ENCODE measurements at regions not wholly inside any gene's neighbourhood (a gene's known extent, or its start where the extent isn't known, plus 50 kb on each side); places are given as distances from the start of the nearest gene placed in this dataset.
A peak's percentile ranks its signal among the peaks of the same experiment; 100 is the strongest.

DNA sequence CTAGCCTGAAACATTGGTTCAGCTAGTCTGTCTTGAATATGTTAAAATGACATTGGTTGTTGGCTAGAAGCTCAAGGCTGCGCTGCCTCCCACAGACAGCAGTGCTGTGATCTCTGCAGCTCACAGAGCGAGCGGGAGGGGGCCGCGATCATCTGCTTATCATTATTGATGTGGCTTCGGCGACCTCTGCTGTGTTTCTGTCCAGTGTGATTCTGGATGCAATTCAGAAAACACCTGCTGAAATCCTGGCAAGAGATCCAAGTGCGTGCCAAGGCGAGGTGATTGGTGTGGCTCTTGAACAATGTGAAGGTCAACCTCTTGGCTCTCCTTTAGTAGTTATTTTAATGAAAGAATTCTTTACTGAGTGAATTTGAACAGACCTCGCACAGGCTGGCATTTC is 142.3 kb upstream of the SASH1 start:
- Histone ChIP-seq H3K4me1 (ENCODE audit: insufficient read depth, low read length) (peaks cover 25% of the 10 kb centered on the region), H3K79me2 (ENCODE audit: insufficient read depth, low read length) (no peaks in the 10 kb centered on the region), H3K4me2 (ENCODE audit: insufficient read depth, low read length) (no peak overlapping the region), H3K9ac (ENCODE audit: low read depth, low read length) (no peak overlapping the region), H3K9me3 (ENCODE audit: insufficient read depth, low read length, severe bottlenecking) (no peaks in the 10 kb centered on the region), H3K4me3 (ENCODE audit: low read depth in 1 of 2, low read length in 2 of 2) (no peak overlapping the region), H3K27ac (ENCODE audit: low read length) (no peak overlapping the region), H3K36me3 (ENCODE audit: insufficient read depth, low read length) (no peaks in the 10 kb centered on the region), H4K20me1 (ENCODE audit: insufficient read depth, low read length) (peaks cover 30% of the 10 kb centered on the region), H3K27me3 (ENCODE audit: insufficient read depth, low read length, poor library complexity) (peaks cover 59% of the 10 kb centered on the region), H2AFZ (ENCODE audit: low read depth, low read length) (no peak overlapping the region)
- ATAC-seq (ENCODE audit: insufficient read depth, low read depth) (no peak), DNase-seq (peak; percentile 20)
- TF ChIP-seq EZH2 (IDR thresholded peaks at IDR 0.05; ENCODE audit: borderline replicate concordance, low read depth, low read length, severe bottlenecking) (no peak), CTCF (IDR thresholded peaks at IDR 0.05; ENCODE audit: borderline replicate concordance, extremely low read depth, low read length, poor library complexity, severe bottlenecking) (peak; percentile 24)

GRCh38 chr6:148200781-148201180 is 141.9 kb upstream of the SASH1 start:
- Histone ChIP-seq H3K4me3 (ENCODE audit: low read depth in 1 of 2, low read length in 2 of 2) (no peak overlapping the region), H3K4me2 (ENCODE audit: insufficient read depth, low read length) (no peak overlapping the region), H2AFZ (ENCODE audit: low read depth, low read length) (no peak overlapping the region), H4K20me1 (ENCODE audit: insufficient read depth, low read length) (peaks cover 35% of the 10 kb centered on the region), H3K36me3 (ENCODE audit: insufficient read depth, low read length) (no peaks in the 10 kb centered on the region), H3K27me3 (ENCODE audit: insufficient read depth, low read length, poor library complexity) (peaks cover 60% of the 10 kb centered on the region), H3K9ac (ENCODE audit: low read depth, low read length) (no peak overlapping the region), H3K27ac (ENCODE audit: low read length) (no peak overlapping the region), H3K79me2 (ENCODE audit: insufficient read depth, low read length) (no peaks in the 10 kb centered on the region), H3K9me3 (ENCODE audit: insufficient read depth, low read length, severe bottlenecking) (no peaks in the 10 kb centered on the region), H3K4me1 (ENCODE audit: insufficient read depth, low read length) (peaks cover 29% of the 10 kb centered on the region)
- no peak for DNase-seq
- TF ChIP-seq CTCF (IDR thresholded peaks at IDR 0.05; ENCODE audit: borderline replicate concordance, extremely low read depth, low read length, poor library complexity, severe bottlenecking) (no peak), EZH2 (IDR thresholded peaks at IDR 0.05; ENCODE audit: borderline replicate concordance, low read depth, low read length, severe bottlenecking) (no peak)
- ATAC-seq (ENCODE audit: insufficient read depth, low read depth): no peak

DNA sequence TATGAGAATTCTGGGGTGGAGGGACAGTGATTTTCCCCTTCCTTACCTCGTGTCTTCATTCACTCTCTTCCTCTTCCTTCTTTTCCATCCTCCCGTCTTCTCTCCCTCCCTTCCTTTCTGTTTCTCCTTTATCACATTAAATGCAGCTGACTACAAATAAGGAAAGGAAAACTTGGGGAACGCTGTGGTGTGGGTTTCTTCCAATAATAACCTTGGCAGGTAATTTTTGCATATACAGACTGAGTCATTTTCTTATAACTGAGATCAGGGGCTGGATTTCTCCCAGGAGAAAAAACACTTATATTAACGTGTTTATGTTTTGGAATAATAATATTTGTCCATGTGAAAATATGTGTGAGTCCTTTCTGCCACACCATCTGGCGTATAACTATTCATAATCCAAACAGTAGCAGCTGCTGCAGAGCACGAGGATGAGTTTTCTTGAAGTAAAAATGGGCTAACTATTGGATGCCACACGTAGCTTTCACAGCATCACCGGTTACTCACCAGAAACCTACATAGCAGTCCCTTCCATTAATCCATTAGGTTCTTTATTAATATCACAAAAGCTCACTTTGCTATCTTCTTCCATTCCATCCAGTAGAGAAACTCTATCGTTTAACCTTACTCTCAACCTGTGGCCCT is 139.2 kb upstream of the SASH1 start:
- DNase-seq (no peak), ATAC-seq (ENCODE audit: insufficient read depth, low read depth) (no peak)
- Histone ChIP-seq H3K79me2 (ENCODE audit: insufficient read depth, low read length) (no peaks in the 10 kb centered on the region), H2AFZ (ENCODE audit: low read depth, low read length) (no peak overlapping the region), H3K9ac (ENCODE audit: low read depth, low read length) (no peak overlapping the region), H4K20me1 (ENCODE audit: insufficient read depth, low read length) (peaks cover 45% of the 10 kb centered on the region), H3K9me3 (ENCODE audit: insufficient read depth, low read length, severe bottlenecking) (no peaks in the 10 kb centered on the region), H3K27me3 (ENCODE audit: insufficient read depth, low read length, poor library complexity) (peaks cover 63% of the 10 kb centered on the region), H3K4me2 (ENCODE audit: insufficient read depth, low read length) (peak overlapping the region; percentile 44), H3K27ac (ENCODE audit: low read length) (peak overlapping the region; percentile 62), H3K4me1 (ENCODE audit: insufficient read depth, low read length) (peaks cover 29% of the 10 kb centered on the region), H3K36me3 (ENCODE audit: insufficient read depth, low read length) (no peaks in the 10 kb centered on the region), H3K4me3 (ENCODE audit: low read depth in 1 of 2, low read length in 2 of 2) (no peak overlapping the region)
- TF ChIP-seq EZH2 (IDR thresholded peaks at IDR 0.05; ENCODE audit: borderline replicate concordance, low read depth, low read length, severe bottlenecking) (no peak), CTCF (IDR thresholded peaks at IDR 0.05; ENCODE audit: borderline replicate concordance, extremely low read depth, low read length, poor library complexity, severe bottlenecking) (no peak)
